ENCODE measurements at regions not wholly inside any gene's neighbourhood (a gene's known extent, or its start where the extent isn't known, plus 50 kb on each side); places are given as distances from the start of the nearest gene placed in this dataset.

GRCh38 chr10:130960531-130960930 is 351.0 kb downstream of the TCERG1L start:
- TF ChIP-seq POLR2A (IDR thresholded peaks at IDR 0.05), result no peak
- TF ChIP-seq, protein P1, sequence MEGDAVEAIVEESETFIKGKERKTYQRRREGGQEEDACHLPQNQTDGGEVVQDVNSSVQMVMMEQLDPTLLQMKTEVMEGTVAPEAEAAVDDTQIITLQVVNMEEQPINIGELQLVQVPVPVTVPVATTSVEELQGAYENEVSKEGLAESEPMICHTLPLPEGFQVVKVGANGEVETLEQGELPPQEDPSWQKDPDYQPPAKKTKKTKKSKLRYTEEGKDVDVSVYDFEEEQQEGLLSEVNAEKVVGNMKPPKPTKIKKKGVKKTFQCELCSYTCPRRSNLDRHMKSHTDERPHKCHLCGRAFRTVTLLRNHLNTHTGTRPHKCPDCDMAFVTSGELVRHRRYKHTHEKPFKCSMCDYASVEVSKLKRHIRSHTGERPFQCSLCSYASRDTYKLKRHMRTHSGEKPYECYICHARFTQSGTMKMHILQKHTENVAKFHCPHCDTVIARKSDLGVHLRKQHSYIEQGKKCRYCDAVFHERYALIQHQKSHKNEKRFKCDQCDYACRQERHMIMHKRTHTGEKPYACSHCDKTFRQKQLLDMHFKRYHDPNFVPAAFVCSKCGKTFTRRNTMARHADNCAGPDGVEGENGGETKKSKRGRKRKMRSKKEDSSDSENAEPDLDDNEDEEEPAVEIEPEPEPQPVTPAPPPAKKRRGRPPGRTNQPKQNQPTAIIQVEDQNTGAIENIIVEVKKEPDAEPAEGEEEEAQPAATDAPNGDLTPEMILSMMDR (IDR thresholded peaks at IDR 0.05), result no peak
- no peak for TF ChIP-seq EP300 (IDR thresholded peaks at IDR 0.05)
